Upper lobe of left lung (tissue), 4 donors: ENCODE measurements at regions not wholly inside any gene's neighbourhood (a gene's known extent, or its start where the extent isn't known, plus 50 kb on each side); places are given as distances from the start of the nearest gene placed in this dataset.

Experiments
- POLR2A ChIP-seq, 4 donors: fragments of 450-650 bp; IDR thresholded peaks; one replicate each; pipeline ENCODE4 v1.5.1; 2016 to 2017; ENCODE audit warnings: antibody characterized with exemption in 4 of 4, mild to moderate bottlenecking in 2 of 4
- TF ChIP-seq, protein P1 (sequence below), 6 experiments: fragments of 450-650 bp in 4 of 6; fragments of 200-600 bp in 2 of 6; sonication (generic) in 2 of 6; IDR thresholded peaks; one replicate each; pipeline ENCODE4 v1.5.1; 2016 to 2019; ENCODE audit warnings: antibody characterized with exemption in 6 of 6

DNA sequence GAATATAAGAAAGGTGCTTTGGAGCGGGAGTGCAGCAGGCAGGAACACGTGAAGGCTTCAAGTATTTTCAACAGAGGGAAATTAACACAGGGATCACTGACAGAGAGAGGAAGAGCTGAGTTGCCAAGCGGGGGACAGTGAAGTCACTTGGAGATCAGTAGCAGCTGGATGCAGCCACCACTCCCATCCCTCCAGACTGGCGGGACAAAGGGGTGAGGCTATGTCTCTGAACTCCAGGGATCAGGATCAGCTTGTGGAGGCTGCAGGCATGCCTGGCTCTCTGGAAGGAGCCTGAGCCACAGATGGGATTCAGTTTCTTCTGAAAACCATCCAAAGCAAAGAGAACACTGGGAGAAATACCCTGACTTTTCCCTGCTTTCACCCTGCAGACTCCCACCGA is 113.7 kb upstream of the IRX3 start:
- TF ChIP-seq, protein P1, sequence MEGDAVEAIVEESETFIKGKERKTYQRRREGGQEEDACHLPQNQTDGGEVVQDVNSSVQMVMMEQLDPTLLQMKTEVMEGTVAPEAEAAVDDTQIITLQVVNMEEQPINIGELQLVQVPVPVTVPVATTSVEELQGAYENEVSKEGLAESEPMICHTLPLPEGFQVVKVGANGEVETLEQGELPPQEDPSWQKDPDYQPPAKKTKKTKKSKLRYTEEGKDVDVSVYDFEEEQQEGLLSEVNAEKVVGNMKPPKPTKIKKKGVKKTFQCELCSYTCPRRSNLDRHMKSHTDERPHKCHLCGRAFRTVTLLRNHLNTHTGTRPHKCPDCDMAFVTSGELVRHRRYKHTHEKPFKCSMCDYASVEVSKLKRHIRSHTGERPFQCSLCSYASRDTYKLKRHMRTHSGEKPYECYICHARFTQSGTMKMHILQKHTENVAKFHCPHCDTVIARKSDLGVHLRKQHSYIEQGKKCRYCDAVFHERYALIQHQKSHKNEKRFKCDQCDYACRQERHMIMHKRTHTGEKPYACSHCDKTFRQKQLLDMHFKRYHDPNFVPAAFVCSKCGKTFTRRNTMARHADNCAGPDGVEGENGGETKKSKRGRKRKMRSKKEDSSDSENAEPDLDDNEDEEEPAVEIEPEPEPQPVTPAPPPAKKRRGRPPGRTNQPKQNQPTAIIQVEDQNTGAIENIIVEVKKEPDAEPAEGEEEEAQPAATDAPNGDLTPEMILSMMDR (IDR thresholded peaks at IDR 0.05) = no peak
- TF ChIP-seq POLR2A (IDR thresholded peaks at IDR 0.05) = no peak
